ENCODE measurements at regions not wholly inside any gene's neighbourhood (a gene's known extent, or its start where the extent isn't known, plus 50 kb on each side); places are given as distances from the start of the nearest gene placed in this dataset.

DNA sequence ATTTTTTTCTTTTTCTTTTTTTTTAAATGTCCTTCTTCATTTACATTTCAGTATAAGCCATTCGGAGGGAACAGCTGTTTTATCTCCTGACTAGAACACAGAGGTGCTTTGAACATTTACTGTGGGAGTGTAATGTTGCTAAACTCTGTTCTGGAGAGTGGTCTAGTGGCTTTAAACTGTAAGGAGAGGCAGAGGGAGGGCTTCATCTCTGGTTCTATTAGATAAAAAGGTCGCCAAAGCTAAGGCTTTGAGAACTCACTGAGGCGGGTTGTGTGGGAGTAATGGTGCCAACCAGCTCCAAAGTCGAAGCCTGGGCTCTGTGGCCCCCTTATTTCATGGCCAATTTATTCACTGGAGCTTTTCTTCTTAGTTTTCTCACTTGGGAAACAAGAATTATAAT is 133.2 kb downstream of the ANXA2 start:
- Histone ChIP-seq H3K27ac (ENCODE audit: low read depth in 1 of 2, low read length in 1 of 2) (no peak overlapping the region), H3K4me1 (ENCODE audit: control insufficient read depth in 5 of 5, insufficient read depth in 5 of 5, low read length in 5 of 5) (no peaks in the 10 kb centered on the region), H3K4me3 (no peak overlapping the region), H3K36me3 (ENCODE audit: control insufficient read depth in 4 of 4, insufficient read depth in 4 of 4, low read length in 4 of 4) (no peaks in the 10 kb centered on the region), H3K9me3 (ENCODE audit: control insufficient read depth in 4 of 4, insufficient read depth in 3 of 4, low read length in 3 of 4) (no peaks in the 10 kb centered on the region), H3K27me3 (ENCODE audit: control insufficient read depth in 3 of 3, insufficient read depth in 3 of 3, low read length in 2 of 3) (no peaks in the 10 kb centered on the region), H3K9ac (ENCODE audit: insufficient read depth in 1 of 2, low read length in 2 of 2) (no peak overlapping the region)
- DNase-seq (peak in 2 of 3 donors; percentile 21 to 44), ATAC-seq (ENCODE audit: insufficient read depth, low FRiP score) (no peak)
- TF ChIP-seq, protein P1, sequence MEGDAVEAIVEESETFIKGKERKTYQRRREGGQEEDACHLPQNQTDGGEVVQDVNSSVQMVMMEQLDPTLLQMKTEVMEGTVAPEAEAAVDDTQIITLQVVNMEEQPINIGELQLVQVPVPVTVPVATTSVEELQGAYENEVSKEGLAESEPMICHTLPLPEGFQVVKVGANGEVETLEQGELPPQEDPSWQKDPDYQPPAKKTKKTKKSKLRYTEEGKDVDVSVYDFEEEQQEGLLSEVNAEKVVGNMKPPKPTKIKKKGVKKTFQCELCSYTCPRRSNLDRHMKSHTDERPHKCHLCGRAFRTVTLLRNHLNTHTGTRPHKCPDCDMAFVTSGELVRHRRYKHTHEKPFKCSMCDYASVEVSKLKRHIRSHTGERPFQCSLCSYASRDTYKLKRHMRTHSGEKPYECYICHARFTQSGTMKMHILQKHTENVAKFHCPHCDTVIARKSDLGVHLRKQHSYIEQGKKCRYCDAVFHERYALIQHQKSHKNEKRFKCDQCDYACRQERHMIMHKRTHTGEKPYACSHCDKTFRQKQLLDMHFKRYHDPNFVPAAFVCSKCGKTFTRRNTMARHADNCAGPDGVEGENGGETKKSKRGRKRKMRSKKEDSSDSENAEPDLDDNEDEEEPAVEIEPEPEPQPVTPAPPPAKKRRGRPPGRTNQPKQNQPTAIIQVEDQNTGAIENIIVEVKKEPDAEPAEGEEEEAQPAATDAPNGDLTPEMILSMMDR (IDR thresholded peaks at IDR 0.05; ENCODE audit: control extremely low read depth, extremely low read depth), result no peak
- WGBS, 2 donors, result 64 to 80% methylated on average over 4 of the region's 4 CpGs

DNA sequence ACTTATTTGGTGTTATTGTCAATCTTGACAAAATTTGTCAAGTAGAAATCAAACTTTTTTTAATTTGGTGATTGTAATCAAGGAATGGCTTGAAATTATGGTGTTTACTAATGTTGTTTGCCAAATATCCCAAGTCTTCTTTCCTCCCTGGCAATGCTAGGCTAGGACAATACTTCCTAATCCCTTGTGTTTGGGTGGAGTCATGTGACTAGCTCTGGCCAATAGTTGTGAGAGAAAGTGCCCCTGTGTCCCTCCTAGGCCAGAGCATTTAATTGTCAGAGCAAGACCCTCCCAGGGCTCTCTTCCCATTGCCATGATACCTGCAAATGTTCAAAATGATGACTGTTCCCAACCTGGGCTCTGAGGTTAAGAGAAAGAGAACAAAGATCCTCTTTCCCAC is 132.7 kb downstream of the ANXA2 start:
- H3K27me3 ChIP-seq (ENCODE audit: control insufficient read depth in 3 of 3, insufficient read depth in 3 of 3, low read length in 2 of 3), result no peaks in the 10 kb centered on the region
- no peak overlapping the region for H3K4me3 ChIP-seq
- no peak overlapping the region for H3K27ac ChIP-seq (ENCODE audit: low read depth in 1 of 2, low read length in 1 of 2)
- H3K36me3 ChIP-seq (ENCODE audit: control insufficient read depth in 4 of 4, insufficient read depth in 4 of 4, low read length in 4 of 4), result no peaks in the 10 kb centered on the region
- H3K9me3 ChIP-seq (ENCODE audit: control insufficient read depth in 4 of 4, insufficient read depth in 3 of 4, low read length in 3 of 4), result no peaks in the 10 kb centered on the region
- H3K9ac ChIP-seq (ENCODE audit: insufficient read depth in 1 of 2, low read length in 2 of 2), result no peak overlapping the region
- TF ChIP-seq, protein P1 (IDR thresholded peaks at IDR 0.05; ENCODE audit: control extremely low read depth, extremely low read depth), result no peak
- DNase-seq (no peak), ATAC-seq (ENCODE audit: insufficient read depth, low FRiP score) (no peak)
- H3K4me1 ChIP-seq (ENCODE audit: control insufficient read depth in 5 of 5, insufficient read depth in 5 of 5, low read length in 5 of 5), result no peaks in the 10 kb centered on the region

DNA sequence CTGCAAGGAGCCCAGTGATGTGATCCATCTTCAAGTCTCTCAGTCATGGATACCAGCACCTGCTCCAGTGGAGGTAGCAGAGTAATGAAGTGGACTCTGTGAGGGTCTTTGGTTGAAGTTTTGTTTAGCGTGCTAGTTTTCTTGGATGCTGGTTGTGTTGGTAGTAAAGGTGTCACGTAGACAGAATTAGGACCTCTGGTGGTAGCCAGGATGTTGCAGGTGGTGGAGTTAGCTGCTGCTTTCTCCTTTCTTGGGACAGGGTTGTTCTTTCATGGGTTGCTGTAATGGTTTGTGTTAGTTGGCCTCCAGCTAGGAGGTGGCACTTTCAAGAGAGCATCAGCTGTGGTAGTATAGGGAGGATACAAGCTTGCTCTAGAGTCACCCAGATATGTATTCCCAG is 125.2 kb downstream of the ANXA2 start:
- H3K27ac ChIP-seq (ENCODE audit: low read depth in 1 of 2, low read length in 1 of 2), result no peak overlapping the region
- TF ChIP-seq, protein P1 (IDR thresholded peaks at IDR 0.05; ENCODE audit: control extremely low read depth, extremely low read depth), result no peak

DNA sequence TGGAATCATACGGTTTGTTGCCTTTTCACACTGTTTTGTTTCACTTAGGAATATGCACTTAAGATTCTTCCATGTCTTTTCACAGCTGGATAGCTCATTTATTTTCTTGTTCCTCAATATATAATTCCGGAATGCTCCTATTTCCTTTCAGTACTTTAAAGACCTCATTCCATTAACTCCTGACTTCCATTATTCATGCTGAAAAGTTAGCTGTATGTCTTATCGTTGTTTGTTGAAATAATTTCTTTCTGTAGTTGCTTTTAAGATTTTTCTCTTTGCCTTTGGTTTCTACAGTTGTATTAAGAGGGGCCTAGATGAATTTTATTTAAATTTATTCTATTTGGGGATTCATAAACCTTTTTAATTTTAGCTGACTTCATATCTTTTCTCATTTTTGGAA is 122.2 kb downstream of the ANXA2 start:
- DNase-seq (no peak), ATAC-seq (ENCODE audit: insufficient read depth, low FRiP score) (no peak)
- no peak overlapping the region for H3K27ac ChIP-seq (ENCODE audit: low read depth in 1 of 2, low read length in 1 of 2)
- H3K36me3 ChIP-seq (ENCODE audit: control insufficient read depth in 4 of 4, insufficient read depth in 4 of 4, low read length in 4 of 4), result no peaks in the 10 kb centered on the region
- 54 to 58% methylated on average over 3 of the region's 3 CpGs for WGBS, 2 donors
- TF ChIP-seq, protein P1 (IDR thresholded peaks at IDR 0.05; ENCODE audit: control extremely low read depth, extremely low read depth), result no peak
- no peak overlapping the region for H3K9ac ChIP-seq (ENCODE audit: insufficient read depth in 1 of 2, low read length in 2 of 2)
- no peaks in the 10 kb centered on the region for H3K27me3 ChIP-seq (ENCODE audit: control insufficient read depth in 3 of 3, insufficient read depth in 3 of 3, low read length in 2 of 3)
- no peak overlapping the region for H3K4me3 ChIP-seq
- no peaks in the 10 kb centered on the region for H3K4me1 ChIP-seq (ENCODE audit: control insufficient read depth in 5 of 5, insufficient read depth in 5 of 5, low read length in 5 of 5)
- peaks cover 0 to 8% (median 6%) of the 10 kb centered on the region in 4 donors for H3K9me3 ChIP-seq (ENCODE audit: control insufficient read depth in 4 of 4, insufficient read depth in 3 of 4, low read length in 3 of 4)

More for the DNA sequence above, 125.2 kb downstream of the ANXA2 start:
- ATAC-seq (ENCODE audit: insufficient read depth, low FRiP score) (no peak), DNase-seq (no peak)
- Histone ChIP-seq H3K4me3 (no peak overlapping the region), H3K9me3 (ENCODE audit: control insufficient read depth in 4 of 4, insufficient read depth in 3 of 4, low read length in 3 of 4) (peaks cover 0 to 8% (median 6%) of the 10 kb centered on the region in 4 donors), H3K36me3 (ENCODE audit: control insufficient read depth in 4 of 4, insufficient read depth in 4 of 4, low read length in 4 of 4) (no peaks in the 10 kb centered on the region), H3K27me3 (ENCODE audit: control insufficient read depth in 3 of 3, insufficient read depth in 3 of 3, low read length in 2 of 3) (no peaks in the 10 kb centered on the region), H3K9ac (ENCODE audit: insufficient read depth in 1 of 2, low read length in 2 of 2) (no peak overlapping the region), H3K4me1 (ENCODE audit: control insufficient read depth in 5 of 5, insufficient read depth in 5 of 5, low read length in 5 of 5) (no peaks in the 10 kb centered on the region)
- 85 to 92% methylated on average over 2 of the region's 2 CpGs for WGBS, 2 donors

Data from lung (tissue), 11 donors.